HG02938 (cell line): ENCODE measurements at regions not wholly inside any gene's neighbourhood (a gene's known extent, or its start where the extent isn't known, plus 50 kb on each side); places are given as distances from the start of the nearest gene placed in this dataset.
A peak's percentile ranks its signal among the peaks of the same experiment; 100 is the strongest.

Experiments
- ATAC-seq: cut with Tn5 transposase; IDR thresholded peaks from one replicate; pipeline ENCODE4 v1.9.1; 2021; ENCODE audit warnings: mild to moderate bottlenecking, moderate library complexity; ENCODE audit not compliant: unreplicated experiment

DNA sequence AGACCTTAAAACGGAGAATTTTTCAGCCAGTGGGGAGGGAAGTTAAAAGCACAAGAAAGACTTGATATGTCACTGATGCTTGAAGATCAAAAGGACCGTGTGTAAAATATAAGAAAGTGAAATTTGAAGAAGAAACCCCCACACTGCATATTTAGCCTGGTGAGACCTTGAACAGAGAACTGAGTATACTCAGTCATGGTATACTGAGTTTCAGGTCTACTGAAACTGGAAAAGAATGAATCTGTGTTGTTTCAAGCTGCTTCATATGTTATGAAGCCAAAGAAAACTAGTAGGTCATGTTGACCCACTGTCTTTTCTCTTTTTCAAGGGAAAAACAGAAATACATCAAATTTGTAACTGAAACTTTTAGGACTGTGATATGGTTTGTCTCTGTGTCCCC lies 443.8 kb upstream of the GJE1 start:
- peak; percentile 84 for ATAC-seq

DNA sequence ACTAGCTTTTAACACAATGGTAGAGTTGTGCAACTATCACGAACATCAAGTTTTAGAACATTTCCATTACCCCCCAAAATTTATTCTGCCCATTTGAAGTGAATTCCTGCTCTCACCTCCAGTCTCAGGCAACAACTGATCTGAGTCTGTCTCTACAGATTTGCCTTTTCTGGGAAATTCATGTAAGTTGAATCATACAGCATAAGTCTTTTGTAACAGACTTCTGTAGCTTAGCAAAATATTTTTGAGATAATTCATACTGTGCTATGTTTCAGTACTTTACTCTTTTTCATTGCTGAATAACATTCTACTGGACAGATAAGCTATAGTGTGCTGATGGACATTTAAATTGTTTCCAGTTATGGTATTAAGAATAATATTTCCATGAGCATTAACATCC lies 447.3 kb upstream of the GJE1 start:
- ATAC-seq: no peak

DNA sequence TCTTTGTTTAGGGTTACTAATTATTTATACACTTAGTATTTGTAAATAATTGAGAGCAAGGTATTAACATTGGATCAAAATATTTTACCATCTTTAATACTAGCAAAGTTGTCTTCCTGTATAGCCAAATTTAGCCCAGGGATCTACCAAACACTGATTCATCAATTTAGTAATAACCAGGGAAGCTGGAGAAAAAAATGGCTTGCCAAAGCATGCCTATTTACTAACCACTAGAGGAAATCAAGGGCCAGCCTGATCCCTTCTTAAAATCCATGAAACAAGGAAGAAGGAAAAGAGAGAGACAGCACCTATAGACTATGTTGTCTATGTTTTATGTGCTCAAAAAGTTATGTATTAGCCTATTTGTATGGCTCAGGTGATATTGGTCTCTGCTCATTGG lies 450.3 kb upstream of the GJE1 start:
- ATAC-seq: no peak

DNA sequence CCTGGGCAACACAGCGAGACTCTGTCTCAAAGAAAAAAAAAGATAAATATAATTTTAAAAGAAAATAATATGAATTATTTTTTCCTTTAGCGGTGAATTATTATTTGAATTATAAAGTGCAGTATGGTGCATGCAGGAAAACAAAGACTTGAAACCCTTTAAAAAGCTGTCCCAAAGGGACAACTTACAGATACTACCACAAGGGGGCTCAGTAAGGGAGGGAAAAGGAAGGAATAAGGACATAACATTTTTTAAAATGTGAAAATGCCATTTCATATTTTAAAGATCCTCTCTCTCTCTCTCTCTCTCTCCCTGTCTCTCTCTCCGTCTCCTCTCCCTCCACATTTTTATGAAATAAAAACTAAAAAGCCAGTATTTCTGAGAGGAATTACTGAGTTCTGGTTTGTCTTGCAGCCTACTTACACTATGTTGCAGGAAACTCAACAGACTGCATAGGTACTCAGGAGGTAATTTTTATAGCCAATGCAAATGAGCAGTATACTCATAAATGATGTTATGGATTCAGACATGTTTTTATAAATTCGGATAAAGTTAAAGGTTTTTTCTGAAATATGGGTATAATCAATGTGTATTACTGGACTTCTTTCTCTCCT lies 455.0 kb upstream of the GJE1 start:
- no peak for ATAC-seq

DNA sequence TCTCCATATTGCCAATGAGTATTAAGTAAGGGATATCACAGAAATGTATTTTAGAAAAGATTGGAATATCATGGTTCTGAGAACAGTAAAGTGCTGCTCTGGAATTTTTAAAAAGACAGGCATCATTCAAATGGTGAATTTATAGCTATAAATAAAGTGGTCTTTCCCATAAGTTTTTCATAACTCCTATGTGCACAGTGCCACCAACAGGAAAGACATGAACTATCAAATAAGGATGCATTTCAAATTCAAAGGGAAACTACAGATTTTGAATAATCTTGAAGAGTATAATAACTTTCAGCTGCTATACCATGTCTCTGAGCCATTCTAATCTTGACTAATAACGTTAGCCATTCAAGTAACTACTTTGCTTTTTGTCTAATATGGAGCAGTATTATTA lies 456.8 kb upstream of the GJE1 start:
- no peak for ATAC-seq

DNA sequence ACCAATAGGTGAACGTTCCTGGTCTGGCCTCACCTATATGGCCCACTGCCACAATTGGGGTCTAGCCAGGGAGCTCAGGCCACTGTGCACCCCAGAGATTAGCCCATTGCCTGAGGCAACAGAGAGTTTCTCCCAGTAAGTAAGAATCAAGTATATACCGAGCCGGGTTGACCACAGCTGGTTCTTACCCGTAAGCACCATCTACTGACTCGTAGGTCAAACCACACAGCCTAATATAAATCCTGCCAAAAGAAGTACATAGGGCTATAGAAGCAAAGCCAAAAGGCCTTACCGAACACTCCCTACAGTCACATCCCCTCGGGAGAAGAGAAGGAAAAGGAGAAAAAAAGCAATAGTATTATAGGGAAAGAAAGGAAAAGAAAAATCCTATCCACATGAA lies 463.6 kb upstream of the GJE1 start:
- ATAC-seq: no peak

DNA sequence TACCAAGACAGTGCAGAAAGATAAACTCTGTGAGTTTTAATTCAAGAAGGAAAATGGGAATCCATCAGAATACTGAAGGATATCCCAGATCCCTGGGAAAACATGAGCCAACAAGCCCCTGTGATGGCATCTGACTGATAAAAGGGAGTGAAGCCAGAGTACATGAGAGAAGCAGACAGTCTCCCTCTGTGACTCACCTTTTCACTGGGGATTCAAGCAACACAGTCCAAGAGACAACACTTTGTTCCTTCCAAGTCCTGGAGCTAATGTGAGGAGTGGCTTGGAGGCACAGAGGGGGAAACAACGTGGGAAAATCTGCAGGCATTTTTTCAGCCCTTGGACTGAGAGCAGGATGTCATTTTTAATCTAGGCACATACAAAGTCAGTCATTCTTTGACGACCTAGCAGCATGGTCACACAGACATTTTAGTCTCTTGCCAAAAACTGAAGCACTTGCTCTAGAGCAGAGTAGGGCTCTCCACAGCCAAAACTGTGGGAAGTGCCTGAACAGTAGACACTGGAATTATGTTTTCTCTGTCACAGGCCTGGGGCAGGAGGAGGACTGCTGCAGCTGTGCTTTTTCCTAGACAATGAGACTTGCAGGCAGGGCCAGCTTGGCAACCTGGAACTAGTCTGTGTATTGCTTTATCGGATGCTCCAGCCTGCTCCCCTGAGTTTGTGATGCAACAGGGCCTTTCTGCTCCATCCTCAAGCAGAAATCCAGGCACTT lies 465.0 kb upstream of the GJE1 start:
- ATAC-seq: no peak

DNA sequence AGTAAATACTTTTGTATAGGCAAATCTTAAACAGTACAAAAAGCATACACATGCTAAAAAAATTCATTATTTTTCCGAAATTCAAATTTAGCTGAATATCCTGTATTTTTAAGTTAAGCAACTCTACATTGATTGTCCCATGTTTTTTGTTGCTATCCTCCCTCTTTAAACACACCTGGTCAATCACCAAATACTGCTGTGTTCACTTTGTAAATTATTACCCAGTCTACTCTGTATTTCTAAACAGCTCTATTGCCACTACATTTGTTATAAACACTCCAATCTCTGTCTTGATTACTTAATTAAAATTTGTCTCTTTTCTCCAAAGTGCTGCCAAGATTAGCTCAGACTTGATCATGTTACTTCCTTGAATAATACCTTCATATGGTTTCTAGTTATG lies 466.5 kb upstream of the GJE1 start:
- ATAC-seq: no peak

DNA sequence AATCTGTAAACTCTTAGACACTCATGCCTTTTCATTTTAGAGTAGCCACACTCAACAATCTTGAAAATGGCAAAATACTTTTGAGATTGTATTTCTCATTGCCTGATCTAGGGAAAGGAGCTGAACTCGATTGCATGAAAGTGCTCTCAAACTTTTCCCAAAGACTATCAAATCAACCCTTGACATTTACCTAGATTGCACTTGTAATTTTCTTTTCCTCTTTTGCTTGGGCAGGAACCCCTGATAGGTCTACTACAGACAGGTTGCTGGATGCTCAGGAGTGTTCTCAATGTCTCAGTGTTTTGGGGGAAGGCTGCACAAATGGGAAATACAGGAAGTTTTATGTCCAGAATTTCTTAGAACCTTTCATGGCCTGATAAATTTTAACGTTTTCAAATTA lies 468.0 kb upstream of the GJE1 start:
- no peak for ATAC-seq

DNA sequence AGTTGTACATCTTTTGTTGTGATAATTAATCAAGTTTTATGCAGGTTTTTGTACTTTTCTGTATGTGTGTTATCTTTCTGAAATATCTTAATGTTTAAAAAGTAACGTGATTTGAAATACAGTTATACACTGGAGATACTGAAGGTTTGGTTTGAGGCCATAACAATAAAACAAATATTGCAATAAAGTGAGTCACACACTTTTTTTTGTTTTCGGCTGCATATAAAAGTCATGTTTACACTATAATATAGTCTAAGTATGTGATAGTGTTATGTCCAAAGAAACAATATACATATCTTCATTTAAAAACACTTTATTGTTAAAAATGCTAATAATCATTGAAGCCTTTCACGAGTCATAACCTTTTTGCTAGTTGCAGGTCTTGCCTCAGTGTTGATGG lies 473.1 kb upstream of the GJE1 start:
- ATAC-seq: no peak

DNA sequence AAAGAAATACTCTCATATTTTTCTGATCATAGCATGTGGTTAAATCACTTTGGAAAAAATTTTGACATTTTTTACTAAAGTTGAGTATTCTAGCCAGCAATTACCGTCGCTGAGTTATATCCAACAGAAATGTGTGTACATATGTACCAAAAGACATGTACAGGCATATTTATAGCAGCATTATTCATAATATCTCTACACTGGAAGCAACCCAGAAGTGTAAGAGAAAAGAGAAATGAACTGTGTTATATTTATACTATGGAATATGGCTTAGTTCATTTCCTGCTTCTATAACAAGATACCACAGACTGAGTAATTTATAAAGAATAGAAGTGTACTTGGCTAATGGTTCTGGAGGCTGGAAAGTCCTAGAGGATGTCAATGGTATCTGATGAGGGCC lies 474.0 kb upstream of the GJE1 start:
- no peak for ATAC-seq

DNA sequence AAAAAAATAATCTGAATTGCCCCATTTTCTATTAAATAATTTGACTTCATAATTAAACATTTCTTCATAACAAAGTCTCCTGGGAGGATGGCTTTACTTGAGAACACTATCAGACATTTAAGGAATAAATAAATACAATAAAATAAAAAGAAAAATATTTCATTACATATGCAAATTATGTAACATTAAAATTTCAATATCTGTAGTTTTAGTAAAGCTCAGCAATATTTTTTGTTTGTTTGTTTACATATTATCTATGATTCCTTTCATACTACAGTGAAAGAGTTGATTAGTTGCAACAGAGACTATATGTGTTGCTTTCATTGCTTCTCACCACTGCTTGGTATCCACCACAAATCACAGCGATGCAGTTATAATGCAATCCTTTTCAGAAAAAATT lies 474.9 kb upstream of the GJE1 start:
- no peak for ATAC-seq

DNA sequence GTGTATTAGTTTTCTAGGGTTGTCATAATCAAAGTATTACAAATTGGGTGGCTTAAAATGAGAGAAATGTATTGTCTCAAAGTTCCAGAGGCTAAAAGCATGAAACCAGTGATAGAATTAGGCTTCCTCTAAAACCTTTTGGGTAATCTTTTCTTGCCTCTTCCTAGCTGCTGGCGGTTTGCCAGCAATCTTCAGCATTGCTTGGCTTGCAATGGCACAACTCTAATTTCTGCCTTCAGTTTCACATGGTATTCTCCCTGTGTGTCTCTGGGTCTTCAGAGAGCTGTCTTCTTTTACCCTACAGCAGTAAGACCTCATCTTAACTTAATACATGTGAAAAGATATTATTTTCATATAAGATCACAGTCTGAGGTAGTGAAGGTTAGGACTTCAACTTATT lies 479.1 kb upstream of the GJE1 start:
- ATAC-seq: no peak

DNA sequence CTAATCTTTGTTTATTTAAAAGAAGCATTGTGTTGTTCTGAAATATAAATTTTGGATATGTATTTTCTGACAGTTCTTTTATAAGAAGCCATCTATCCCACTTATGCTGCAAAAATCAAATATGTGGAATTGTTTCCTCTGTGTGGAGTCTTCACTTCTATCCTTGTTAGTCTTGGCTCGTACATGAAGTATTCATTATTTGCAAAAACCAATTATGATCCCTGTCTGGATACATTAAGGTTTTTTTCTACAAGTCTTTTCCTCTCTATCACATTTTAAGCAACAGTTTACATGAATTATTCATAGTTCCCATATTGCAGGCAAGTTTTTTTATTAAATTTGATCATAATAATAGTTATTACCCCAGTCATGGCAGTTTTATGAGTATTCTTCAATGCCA lies 490.8 kb upstream of the GJE1 start:
- ATAC-seq: no peak

DNA sequence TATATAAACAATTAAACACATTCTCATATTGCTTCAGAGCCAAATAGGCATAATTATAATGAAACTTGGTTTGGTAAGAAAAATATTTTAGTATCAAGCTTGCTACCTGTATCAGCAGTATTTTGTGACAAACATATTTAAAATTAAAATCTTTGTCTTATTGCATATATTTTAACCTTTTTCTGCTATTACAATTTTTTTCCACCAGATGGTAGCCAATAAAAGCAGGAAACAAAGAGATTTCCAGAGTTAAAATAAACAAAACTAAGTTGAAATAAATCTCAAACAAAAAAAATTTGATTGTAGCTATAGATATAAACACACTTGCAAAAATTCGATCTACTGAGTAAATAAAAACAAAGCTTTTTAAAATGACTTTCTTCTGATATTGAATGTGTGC lies 491.3 kb upstream of the GJE1 start:
- no peak for ATAC-seq

DNA sequence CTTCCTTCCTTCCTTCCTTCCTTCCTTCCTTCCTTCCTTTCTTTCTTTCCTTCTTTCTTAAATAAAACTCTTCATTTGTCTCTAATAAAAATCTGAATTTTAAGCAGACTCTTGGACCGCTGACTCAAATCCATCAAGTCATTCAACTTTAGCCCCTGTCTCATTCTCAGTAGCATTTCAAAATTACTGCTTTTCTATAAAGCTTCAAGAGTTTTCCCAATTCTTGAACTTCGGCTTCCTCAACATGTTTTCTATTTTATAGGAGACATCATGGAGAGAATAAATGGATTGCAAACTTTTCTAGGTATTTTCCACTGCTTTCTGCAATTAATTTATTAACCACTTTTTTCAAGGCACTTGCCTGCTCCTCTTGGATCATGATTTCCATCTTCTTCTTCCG lies 497.1 kb upstream of the GJE1 start:
- ATAC-seq: no peak

DNA sequence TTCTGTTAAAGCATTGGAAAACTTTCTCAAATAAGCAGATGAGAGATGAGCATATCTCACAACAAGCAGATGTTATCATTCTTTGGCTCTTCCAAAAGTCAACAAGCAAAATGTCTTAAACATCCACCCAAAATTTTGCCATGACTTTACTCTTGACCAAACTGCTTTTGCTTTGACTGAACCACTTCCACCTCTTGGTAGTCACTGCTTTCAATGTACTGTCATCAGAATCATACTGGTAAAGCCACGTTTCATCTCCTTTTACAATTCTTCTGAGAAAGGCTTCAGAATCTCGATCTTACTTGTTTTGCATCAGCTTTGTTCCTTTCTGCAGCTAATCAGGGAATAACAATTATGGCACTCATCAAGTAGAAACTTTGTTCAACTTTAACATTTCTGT lies 498.5 kb upstream of the GJE1 start:
- no peak for ATAC-seq

DNA sequence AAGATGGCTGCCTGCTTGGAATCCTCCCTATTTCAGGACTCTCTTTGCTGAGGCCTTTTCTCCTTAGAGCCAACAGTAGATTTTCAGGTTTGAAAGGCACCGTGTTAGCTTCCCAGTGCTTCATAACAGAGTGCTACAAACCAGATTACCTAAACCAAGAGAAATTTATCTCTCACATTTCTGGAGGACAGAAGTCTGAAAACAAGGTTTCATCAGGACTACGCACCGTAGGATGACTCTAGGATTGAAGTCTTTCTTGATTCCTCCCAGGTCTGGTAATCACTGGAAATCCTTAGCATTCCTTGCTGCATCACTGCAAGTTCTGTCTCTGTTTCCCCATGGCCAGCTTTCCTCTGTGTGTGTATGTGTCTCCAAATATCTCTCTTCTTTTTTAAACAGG lies 508.4 kb upstream of the GJE1 start:
- ATAC-seq: no peak

DNA sequence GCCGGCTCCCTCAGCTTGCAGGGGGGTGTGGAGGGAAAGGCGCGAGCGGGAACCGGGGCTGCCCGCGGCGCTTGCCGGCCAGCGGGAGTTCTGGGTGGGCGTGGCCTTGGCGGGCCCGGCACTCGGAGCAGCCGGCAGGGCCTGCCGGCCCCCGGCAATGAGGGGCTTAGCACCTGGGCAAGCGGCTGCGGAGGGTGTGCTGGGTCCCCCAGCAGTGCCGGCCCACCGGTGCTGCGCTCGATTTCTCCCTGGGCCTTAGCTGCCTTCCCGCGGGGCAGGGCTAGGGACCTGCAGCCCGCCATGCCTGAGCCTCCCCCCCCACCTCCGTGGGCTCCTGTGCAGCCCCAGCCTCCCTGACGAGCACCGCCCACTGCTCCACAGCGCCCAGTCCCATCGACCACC lies 514.5 kb upstream of the GJE1 start:
- no peak for ATAC-seq

DNA sequence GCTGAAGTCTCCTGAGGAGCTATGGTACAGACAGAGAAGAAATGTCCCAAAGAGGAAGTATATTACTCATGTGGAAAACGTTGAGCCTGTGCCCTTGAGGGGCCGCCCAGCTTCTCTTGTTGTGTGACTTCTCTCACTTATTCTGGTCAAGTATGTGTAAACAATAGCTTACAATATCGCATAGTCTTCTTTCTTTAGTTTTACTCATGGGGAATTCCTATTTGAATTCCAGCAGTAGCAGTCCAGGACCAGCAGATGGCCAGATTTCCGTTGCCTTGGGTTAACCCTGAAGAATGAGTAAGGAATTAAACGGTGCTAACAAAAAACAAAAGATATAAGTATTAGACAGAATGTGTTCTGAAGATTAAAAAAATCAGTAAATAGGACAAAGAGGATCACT lies 522.0 kb upstream of the GJE1 start:
- no peak for ATAC-seq

DNA sequence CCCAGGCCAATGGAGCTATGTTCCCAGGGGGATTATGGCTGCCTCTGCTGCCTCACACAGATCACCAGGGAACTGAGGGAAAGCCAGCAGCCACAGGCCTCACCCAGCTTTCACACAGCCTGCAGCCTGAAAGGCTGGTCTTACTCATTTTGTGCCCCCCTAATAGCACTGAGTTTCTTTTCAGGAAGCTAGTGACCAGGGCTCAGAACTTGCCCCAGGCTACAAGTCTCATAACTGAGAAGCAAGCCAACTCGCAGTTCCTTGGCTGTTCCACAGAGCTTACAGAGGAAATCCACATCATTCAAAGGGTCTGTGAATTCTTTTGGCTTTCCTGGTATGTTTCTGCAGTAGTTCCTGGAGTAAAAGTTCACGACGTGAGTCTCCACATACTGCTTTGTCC lies 524.8 kb upstream of the GJE1 start:
- ATAC-seq: no peak

DNA sequence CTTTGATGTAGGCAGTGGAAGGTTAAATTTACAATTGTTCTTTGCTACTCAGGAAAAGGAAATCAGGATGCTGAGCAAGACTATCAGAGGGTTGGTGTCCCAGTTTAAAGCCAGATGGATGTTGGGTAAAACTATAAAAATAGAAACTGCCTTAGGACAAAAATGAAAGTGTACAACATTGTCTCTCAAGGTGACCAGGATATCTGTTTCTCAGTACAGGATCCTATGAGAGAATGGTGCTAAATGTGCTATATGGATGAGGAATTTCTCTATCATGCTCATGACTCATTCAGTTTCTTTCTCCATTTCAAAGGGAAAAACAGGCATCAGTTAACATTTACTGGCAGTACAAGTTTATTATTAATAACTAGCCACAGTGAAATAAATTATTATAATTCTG lies 534.2 kb upstream of the GJE1 start:
- ATAC-seq: no peak

DNA sequence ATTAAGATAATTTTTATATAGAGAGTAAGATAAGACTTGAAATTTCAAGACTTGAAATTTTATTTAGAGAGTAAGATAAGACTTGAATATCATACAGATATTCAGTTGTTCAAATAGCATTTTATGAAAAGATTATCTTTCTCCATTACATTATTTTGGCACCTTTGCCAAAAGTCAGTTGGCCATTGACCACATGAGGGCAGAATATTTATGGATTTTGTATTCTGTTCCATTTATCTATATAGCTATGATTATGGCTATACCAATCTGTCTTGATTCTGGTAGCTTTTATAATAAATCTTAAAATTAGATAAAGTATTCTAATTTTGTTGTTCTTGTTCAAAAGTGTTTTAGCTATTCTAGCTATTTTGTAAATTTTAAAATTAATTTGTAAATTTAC lies 537.9 kb upstream of the GJE1 start:
- ATAC-seq: no peak
